DND-41 (cell line): ENCODE measurements at regions not wholly inside any gene's neighbourhood (a gene's known extent, or its start where the extent isn't known, plus 50 kb on each side); places are given as distances from the start of the nearest gene placed in this dataset.

Source experiments
- CTCF ChIP-seq: IDR thresholded peaks from 2 replicates; pipeline ENCODE4 v1.5.1; 2012; ENCODE audit warnings: borderline replicate concordance, low read length, moderate library complexity, mild to moderate bottlenecking; ENCODE audit not compliant: poor library complexity, severe bottlenecking; ENCODE audit errors: extremely low read depth
- EZH2 ChIP-seq: IDR thresholded peaks from 3 replicates; pipeline ENCODE4 v1.6.1; 2012; ENCODE audit warnings: borderline replicate concordance, low read depth, mild to moderate bottlenecking, moderate library complexity, low read length, inconsistent platforms; ENCODE audit not compliant: severe bottlenecking

GRCh38 chr15:39411102-39411989, 169.5 kb upstream of the THBS1 start:
- TF ChIP-seq CTCF (no peak), EZH2 (no peak)
